ENCODE measurements at regions not wholly inside any gene's neighbourhood (a gene's known extent, or its start where the extent isn't known, plus 50 kb on each side); places are given as distances from the start of the nearest gene placed in this dataset.

DNA sequence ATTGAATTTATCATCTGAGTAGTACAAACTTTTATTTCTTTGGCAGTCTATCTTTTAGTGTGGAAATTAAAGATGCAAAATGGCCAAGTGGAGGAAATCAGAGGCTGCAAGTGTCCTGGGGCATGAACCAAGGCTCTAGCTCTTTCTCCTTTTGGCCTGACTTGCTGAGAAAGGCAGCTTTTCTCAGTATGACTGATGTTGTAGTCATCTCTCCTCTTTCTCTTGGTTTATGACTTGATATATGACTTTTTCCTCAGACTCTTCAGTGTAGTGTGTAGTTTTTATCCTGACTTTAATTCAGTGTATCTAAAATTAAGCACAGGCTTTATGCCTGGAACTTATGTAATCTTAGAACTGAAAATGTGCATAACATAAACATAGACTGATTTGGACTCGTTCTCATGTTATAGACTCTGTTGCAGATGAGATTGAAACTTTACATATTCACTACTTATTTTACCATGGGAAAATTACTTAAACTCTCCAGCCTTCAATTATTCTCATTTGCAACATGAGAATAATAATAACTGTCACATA is 65.7 kb downstream of the SLITRK5 start:
- TF ChIP-seq, protein P1, sequence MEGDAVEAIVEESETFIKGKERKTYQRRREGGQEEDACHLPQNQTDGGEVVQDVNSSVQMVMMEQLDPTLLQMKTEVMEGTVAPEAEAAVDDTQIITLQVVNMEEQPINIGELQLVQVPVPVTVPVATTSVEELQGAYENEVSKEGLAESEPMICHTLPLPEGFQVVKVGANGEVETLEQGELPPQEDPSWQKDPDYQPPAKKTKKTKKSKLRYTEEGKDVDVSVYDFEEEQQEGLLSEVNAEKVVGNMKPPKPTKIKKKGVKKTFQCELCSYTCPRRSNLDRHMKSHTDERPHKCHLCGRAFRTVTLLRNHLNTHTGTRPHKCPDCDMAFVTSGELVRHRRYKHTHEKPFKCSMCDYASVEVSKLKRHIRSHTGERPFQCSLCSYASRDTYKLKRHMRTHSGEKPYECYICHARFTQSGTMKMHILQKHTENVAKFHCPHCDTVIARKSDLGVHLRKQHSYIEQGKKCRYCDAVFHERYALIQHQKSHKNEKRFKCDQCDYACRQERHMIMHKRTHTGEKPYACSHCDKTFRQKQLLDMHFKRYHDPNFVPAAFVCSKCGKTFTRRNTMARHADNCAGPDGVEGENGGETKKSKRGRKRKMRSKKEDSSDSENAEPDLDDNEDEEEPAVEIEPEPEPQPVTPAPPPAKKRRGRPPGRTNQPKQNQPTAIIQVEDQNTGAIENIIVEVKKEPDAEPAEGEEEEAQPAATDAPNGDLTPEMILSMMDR (IDR thresholded peaks at IDR 0.05): no peak
- no peak for DNase-seq (ENCODE audit: low spot score)
- H3K27ac ChIP-seq: no peak overlapping the region
- H3K9me3 ChIP-seq: no peaks in the 10 kb centered on the region
- H3K36me3 ChIP-seq: no peaks in the 10 kb centered on the region
- no peaks in the 10 kb centered on the region for H3K27me3 ChIP-seq
- H3K4me3 ChIP-seq: no peak overlapping the region
- no peaks in the 10 kb centered on the region for H3K4me1 ChIP-seq

DNA sequence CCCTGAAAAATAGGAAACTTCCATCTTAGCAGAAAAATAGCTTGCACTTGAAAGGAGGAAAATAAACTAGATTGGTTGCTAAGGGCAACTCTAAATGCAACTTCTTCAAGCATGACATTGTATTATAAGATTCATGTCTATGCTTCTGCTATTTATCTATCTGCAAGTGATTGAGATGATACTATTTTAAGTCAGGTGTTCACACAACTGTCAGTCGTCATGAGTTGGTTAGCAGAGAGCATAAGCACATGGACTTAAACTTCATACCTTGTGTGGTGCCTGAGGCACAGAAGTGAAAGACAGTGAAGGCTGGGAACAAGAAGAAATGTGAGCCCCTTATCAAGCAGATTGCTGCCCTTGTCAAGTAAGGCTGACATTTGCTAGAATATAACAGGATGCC is 82.9 kb downstream of the SLITRK5 start:
- no peak overlapping the region for H3K27ac ChIP-seq
- no peaks in the 10 kb centered on the region for H3K4me1 ChIP-seq
- DNase-seq (ENCODE audit: low spot score): no peak
- TF ChIP-seq, protein P1 (IDR thresholded peaks at IDR 0.05): no peak
- H3K4me3 ChIP-seq: no peak overlapping the region
- no peaks in the 10 kb centered on the region for H3K27me3 ChIP-seq
- H3K9me3 ChIP-seq: no peaks in the 10 kb centered on the region
- no peaks in the 10 kb centered on the region for H3K36me3 ChIP-seq

DNA sequence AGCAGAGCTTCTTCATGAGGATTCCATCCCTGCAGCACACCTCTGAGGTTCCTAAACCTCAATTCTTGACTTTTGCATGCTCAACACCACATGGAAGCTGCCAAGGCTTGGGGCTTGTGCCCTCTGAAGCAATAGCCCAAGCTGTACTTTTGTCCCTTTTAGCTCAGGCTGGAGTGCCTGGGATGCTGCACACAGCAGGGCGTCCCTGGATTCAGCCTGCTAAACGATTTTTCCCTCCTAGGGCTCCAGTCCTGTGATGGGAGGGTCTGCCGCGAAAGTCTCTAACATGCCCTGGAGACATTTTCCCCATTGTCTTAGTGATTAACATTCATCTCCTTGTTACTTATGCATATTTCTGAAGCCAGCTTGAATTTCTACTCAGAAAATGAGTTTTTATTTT is 98.3 kb downstream of the SLITRK5 start:
- no peak overlapping the region for H3K4me3 ChIP-seq
- TF ChIP-seq, protein P1 (IDR thresholded peaks at IDR 0.05): no peak

DNA sequence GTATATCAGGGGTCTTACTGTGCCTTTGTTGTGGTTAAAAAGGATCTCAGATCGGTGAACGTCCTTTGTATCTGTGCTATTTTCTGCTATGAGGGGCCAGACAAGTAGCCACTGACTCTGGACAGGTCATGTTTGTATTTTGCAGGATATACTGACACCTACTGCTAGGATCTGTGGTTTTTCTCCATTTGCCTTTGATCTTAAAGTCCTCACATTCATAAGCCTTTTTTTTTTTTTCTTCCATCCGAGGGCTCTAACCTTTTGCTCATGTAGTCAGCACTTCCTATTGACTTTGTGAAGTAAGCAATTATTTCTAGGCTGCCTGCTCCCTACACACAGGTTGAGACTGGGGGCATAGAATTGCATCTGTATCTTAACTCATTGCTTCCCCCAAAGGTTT is 106.2 kb downstream of the SLITRK5 start:
- Histone ChIP-seq H3K4me1 (no peaks in the 10 kb centered on the region), H3K9me3 (no peaks in the 10 kb centered on the region), H3K27ac (no peak overlapping the region), H3K27me3 (no peaks in the 10 kb centered on the region), H3K36me3 (no peaks in the 10 kb centered on the region), H3K4me3 (no peak overlapping the region)
- no peak for DNase-seq (ENCODE audit: low spot score)
- TF ChIP-seq, protein P1 (IDR thresholded peaks at IDR 0.05): no peak

More for the DNA sequence above, 98.3 kb downstream of the SLITRK5 start:
- H3K27ac ChIP-seq: no peak overlapping the region
- no peaks in the 10 kb centered on the region for H3K36me3 ChIP-seq
- H3K9me3 ChIP-seq: peaks cover 0 to 5% of the 10 kb centered on the region in 2 donors
- no peak for DNase-seq (ENCODE audit: low spot score)
- H3K4me1 ChIP-seq: no peaks in the 10 kb centered on the region
- H3K27me3 ChIP-seq: no peaks in the 10 kb centered on the region

DNA sequence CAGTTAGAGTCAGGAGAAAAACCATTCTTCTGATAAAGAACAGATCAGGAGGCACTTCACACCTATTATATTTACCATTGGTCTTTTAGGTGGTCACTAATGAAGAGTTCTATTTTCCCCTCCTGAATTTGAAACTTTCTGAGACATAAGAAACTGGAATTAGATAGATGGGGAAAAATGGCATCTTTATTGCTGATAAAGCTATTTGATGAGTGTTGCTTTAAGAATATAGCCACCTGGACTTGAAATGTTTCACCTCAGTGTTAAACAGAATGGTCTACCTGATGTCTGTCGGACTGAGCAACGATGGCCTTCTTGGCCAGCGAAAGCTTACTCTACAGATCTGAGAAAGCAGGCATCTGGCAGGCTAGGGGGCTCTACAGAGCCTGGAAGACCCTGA is 107.0 kb downstream of the SLITRK5 start:
- H3K9me3 ChIP-seq: no peaks in the 10 kb centered on the region
- TF ChIP-seq, protein P1 (IDR thresholded peaks at IDR 0.05): no peak
- H3K4me1 ChIP-seq: no peaks in the 10 kb centered on the region
- no peak overlapping the region for H3K27ac ChIP-seq
- H3K4me3 ChIP-seq: no peak overlapping the region
- DNase-seq (ENCODE audit: low spot score): no peak
- no peaks in the 10 kb centered on the region for H3K36me3 ChIP-seq
- H3K27me3 ChIP-seq: no peaks in the 10 kb centered on the region

DNA sequence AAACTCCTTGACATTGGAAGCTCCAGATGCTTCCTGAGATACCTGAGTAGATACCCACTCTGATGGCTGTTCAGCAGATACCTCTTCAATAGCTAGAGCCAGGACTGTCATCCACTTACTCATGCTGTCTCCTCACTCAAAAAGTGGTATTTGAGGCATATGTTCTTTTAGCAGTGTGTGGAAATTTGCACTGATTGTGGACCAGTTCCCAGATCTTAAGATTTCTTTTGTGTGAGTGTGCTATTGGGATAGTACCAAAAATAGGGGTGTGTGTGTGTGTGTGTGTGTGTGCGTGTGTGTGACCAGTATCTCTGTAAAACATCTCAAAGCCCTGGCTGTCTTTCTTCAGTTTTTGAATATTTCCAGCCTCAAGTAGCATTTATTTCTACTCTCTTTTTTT is 108.3 kb downstream of the SLITRK5 start:
- TF ChIP-seq, protein P1 (IDR thresholded peaks at IDR 0.05): no peak
- Histone ChIP-seq H3K27ac (no peak overlapping the region), H3K9me3 (no peaks in the 10 kb centered on the region), H3K4me3 (no peak overlapping the region), H3K27me3 (no peaks in the 10 kb centered on the region), H3K4me1 (no peaks in the 10 kb centered on the region), H3K36me3 (no peaks in the 10 kb centered on the region)
- DNase-seq (ENCODE audit: low spot score): no peak

All from right atrium auricular region (tissue), 2 donors.